Fibroblast of pulmonary artery (primary cell): ENCODE measurements at regions not wholly inside any gene's neighbourhood (a gene's known extent, or its start where the extent isn't known, plus 50 kb on each side); places are given as distances from the start of the nearest gene placed in this dataset.

Source experiments
- DNase-seq: peaks from one replicate; pipeline ENCODE4 v3.0.0-alpha.2; 2010; ENCODE audit warnings: low read depth
- H3K4me3 ChIP-seq: replicated peaks from 2 replicates; pipeline ENCODE4 v1.5.1; 2011; ENCODE audit warnings: low read depth, mild to moderate bottlenecking, control low read depth, low read length, moderate library complexity
- TF ChIP-seq, protein P1 (sequence below): IDR thresholded peaks from 2 replicates; pipeline ENCODE4 v1.5.1; 2011; ENCODE audit warnings: mild to moderate bottlenecking, control low read depth, low read length, inconsistent platforms; ENCODE audit errors: missing control alignments

DNA sequence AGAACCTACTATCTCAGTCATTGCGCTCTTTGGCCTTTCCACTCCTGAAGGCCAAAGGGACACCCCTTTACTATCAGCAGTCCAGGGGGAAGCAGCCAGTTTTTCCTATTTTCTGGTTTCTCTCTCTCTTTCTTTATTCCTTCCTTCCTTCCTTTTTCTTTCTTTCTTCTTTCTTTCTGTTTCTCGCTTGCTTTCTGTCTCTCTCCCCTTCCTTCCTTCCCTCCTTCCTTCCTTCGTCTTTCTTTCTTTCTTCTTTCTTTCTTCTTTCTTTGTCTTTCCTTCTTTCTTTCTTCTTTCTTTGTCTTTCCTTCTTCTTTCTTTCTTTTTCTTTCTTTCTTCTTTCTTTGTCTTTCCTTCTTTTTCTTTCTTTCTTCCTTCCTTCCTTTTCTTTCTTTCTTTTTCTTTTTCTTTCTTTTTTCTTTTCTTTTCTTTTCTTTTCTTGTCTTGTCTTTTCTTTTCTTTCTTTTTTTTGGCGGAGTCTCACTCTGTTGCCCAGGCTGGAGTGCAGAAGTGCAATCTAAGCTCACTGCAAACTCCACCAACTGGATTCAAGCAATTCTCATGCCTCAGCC is 64.9 kb upstream of the OTX2 start:
- H3K4me3 ChIP-seq = no peak overlapping the region
- TF ChIP-seq, protein P1, sequence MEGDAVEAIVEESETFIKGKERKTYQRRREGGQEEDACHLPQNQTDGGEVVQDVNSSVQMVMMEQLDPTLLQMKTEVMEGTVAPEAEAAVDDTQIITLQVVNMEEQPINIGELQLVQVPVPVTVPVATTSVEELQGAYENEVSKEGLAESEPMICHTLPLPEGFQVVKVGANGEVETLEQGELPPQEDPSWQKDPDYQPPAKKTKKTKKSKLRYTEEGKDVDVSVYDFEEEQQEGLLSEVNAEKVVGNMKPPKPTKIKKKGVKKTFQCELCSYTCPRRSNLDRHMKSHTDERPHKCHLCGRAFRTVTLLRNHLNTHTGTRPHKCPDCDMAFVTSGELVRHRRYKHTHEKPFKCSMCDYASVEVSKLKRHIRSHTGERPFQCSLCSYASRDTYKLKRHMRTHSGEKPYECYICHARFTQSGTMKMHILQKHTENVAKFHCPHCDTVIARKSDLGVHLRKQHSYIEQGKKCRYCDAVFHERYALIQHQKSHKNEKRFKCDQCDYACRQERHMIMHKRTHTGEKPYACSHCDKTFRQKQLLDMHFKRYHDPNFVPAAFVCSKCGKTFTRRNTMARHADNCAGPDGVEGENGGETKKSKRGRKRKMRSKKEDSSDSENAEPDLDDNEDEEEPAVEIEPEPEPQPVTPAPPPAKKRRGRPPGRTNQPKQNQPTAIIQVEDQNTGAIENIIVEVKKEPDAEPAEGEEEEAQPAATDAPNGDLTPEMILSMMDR = no peak
- no peak for DNase-seq

DNA sequence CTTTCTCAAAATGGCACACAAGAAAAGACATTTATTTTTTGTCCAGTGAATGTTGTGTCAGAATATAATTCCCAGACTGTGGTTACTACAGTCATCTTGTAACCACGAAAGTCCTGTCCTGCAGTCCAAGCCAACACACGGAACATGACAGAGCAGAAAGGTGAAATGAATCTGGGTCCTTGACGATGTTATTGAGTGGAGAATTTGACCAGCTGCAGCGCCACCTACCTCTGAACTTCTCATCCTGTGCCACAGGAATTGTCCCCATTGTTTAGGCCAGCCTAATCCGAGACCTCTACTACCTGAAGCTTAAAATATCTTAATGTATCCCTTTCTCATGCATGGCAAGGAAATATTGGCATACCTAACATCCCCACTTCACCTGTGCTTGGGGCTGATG is 64.1 kb upstream of the OTX2 start:
- H3K4me3 ChIP-seq = no peak overlapping the region
- TF ChIP-seq, protein P1 = no peak
- no peak for DNase-seq

DNA sequence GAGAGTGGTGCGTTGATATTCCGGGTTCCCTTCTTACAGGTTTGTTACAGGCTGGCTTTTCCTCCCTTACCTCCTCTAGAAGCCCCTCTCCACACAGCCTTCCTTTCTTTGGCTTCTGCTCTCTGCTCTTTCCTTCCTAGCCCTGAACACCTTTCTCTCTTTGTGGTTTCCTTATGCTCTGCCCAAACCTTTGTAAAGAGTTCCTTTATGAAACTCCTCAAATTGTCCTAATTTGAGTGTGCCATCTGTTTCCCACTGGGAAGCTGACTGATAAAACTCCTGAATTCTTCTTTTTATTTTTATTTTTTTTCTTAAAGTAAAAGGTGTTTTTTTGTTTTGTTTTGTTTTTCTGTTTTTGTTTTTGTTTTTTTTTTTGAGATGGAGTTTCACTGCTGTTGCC is 60.1 kb upstream of the OTX2 start:
- DNase-seq = no peak
- H3K4me3 ChIP-seq = no peak overlapping the region
- TF ChIP-seq, protein P1 = no peak

GRCh38 chr14:56868660-56869059 is 58.4 kb upstream of the OTX2 start:
- TF ChIP-seq, protein P1 = no peak
- DNase-seq = no peak
- no peak overlapping the region for H3K4me3 ChIP-seq

DNA sequence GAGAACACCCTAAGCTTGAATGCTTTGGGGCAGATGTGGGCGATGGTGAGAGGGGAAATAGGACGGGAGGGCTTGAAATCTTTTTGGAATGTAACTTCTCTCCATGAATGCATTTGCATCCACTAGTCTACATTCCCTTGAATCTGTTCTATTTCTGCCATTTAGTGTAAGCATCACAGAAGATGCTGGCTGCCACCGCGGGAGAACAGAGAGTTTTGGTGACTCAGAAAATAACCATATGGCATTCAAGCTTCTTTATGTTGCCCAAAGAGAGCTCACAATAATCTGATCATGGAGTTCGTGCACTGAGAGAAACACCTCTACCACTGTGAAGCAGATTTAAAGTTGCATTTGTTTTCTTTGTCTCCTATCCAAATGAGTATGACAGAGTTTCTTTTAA is 52.6 kb upstream of the OTX2 start:
- TF ChIP-seq, protein P1 = no peak
- no peak for DNase-seq
- H3K4me3 ChIP-seq = no peak overlapping the region

- H3K4me3 ChIP-seq = no peak overlapping the region
- no peak for DNase-seq
- TF ChIP-seq, protein P1 = no peak
Observed at GRCh38 chr14:56860441-56860840, 50.2 kb upstream of the OTX2 start.
